Fibroblast of the aortic adventitia (primary cell): ENCODE measurements at regions not wholly inside any gene's neighbourhood (a gene's known extent, or its start where the extent isn't known, plus 50 kb on each side); places are given as distances from the start of the nearest gene placed in this dataset.

Experiments used
- DNase-seq: peaks from one replicate; pipeline ENCODE4 v3.0.0-alpha.2; 2010; ENCODE audit warnings: low read depth
- H3K4me3 ChIP-seq: 2 replicates; pipeline ENCODE4 v1.5.1; 2011; ENCODE audit warnings: low read depth, mild to moderate bottlenecking, control low read depth, low read length, moderate library complexity
- TF ChIP-seq, protein P1 (sequence below): IDR thresholded peaks from 2 replicates; pipeline ENCODE4 v1.5.1; 2011; ENCODE audit warnings: mild to moderate bottlenecking, low read length, control low read depth, inconsistent platforms; ENCODE audit not compliant: insufficient read depth

DNA sequence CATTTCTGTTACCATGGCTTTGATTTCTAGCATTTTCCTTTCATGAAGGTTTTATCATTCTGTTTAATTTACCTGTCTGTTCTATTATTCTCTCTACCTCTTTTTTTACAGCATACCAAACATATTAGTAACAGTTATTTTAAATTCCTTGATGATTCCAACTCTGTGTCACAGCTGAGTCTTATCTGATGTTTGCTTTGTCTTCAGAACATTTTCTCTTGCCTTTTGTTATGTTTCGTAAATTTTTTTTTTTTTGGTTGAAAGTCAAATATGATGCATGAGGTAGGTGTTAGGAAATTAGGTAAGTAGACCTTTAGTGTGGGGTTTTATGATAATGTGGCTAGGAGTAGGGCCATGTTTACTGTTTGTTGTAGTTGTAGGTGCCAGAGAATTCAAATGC is 496.4 kb downstream of the FOXG1 start:
- peak; percentile 51 for DNase-seq
- TF ChIP-seq, protein P1, sequence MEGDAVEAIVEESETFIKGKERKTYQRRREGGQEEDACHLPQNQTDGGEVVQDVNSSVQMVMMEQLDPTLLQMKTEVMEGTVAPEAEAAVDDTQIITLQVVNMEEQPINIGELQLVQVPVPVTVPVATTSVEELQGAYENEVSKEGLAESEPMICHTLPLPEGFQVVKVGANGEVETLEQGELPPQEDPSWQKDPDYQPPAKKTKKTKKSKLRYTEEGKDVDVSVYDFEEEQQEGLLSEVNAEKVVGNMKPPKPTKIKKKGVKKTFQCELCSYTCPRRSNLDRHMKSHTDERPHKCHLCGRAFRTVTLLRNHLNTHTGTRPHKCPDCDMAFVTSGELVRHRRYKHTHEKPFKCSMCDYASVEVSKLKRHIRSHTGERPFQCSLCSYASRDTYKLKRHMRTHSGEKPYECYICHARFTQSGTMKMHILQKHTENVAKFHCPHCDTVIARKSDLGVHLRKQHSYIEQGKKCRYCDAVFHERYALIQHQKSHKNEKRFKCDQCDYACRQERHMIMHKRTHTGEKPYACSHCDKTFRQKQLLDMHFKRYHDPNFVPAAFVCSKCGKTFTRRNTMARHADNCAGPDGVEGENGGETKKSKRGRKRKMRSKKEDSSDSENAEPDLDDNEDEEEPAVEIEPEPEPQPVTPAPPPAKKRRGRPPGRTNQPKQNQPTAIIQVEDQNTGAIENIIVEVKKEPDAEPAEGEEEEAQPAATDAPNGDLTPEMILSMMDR: no peak
- no peak overlapping the region for H3K4me3 ChIP-seq

DNA sequence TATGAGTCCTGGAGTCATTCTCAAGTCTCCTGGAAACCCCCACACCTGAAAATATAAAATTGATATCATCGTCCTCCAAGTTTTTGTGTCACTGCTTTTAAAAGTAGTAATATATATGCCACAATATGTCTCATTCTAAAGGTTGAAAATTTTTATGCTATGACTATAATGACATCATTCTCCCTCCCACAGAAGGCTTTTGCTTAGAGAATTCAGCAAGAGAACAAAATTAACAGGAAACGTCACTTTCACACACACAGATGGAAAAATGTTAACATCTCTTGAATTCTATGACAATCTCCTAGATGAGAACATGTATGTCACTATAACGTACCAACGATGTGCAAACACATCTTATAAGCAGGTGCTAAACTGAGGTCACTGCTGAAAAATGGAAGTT is 498.3 kb downstream of the FOXG1 start:
- DNase-seq: no peak
- TF ChIP-seq, protein P1: no peak
- no peak overlapping the region for H3K4me3 ChIP-seq

- no peak overlapping the region for H3K4me3 ChIP-seq
- TF ChIP-seq, protein P1: no peak
- no peak for DNase-seq
Observed at GRCh38 chr14:29265852-29266251, 499.3 kb downstream of the FOXG1 start.

- DNase-seq: no peak
- TF ChIP-seq, protein P1: no peak
Observed at GRCh38 chr14:29271669-29272068, 505.1 kb downstream of the FOXG1 start.

GRCh38 chr14:29273513-29273912 is 506.9 kb downstream of the FOXG1 start:
- no peak for DNase-seq
- no peak overlapping the region for H3K4me3 ChIP-seq
- TF ChIP-seq, protein P1: peak; percentile 2

More at GRCh38 chr14:29271669-29272068, 505.1 kb downstream of the FOXG1 start:
- H3K4me3 ChIP-seq: no peak overlapping the region

GRCh38 chr14:29274890-29275596 is 508.5 kb downstream of the FOXG1 start:
- no peak for DNase-seq
- H3K4me3 ChIP-seq: no peak overlapping the region
- TF ChIP-seq, protein P1: no peak
